ENCODE measurements at regions not wholly inside any gene's neighbourhood (a gene's known extent, or its start where the extent isn't known, plus 50 kb on each side); places are given as distances from the start of the nearest gene placed in this dataset.

- TF ChIP-seq E2F6 (IDR thresholded peaks at IDR 0.05) = peak; percentile 57
- TF ChIP-seq TBP (IDR thresholded peaks at IDR 0.05; ENCODE audit: low read depth, low read length) = no peak
- no peak for TF ChIP-seq SRF (IDR thresholded peaks at IDR 0.05; ENCODE audit: low read depth, low read length)
- TF ChIP-seq ASH2L (IDR thresholded peaks at IDR 0.05; ENCODE audit: low read length) = no peak
- 0 out of 2 replicates have a peak, but pooled peaks have one; percentile 59 for TF ChIP-seq TCF12 (IDR thresholded peaks at IDR 0.05; ENCODE audit: low read depth, low read length)
- peak in 1 of 2 experiments; percentile 15; a peak in 1 of 4 replicates for TF ChIP-seq RAD21 (IDR thresholded peaks at IDR 0.05 in 1 of 2, conservative IDR thresholded peaks at IDR 0.05 in 1 of 2; ENCODE audit: low read depth in 2 of 2, low read length in 2 of 2)
- TF ChIP-seq SIN3A (conservative IDR thresholded peaks at IDR 0.05 in 1 of 2, IDR thresholded peaks at IDR 0.05 in 1 of 2; ENCODE audit: low read depth in 1 of 2, low read length in 2 of 2) = peak in 1 of 2 experiments; percentile 24; a peak in 2 of 4 replicates
- peak; percentile 53; the same call in 1 of the 2 replicates for TF ChIP-seq YY1 (IDR thresholded peaks at IDR 0.05; ENCODE audit: low read depth, low read length)
- no peak for TF ChIP-seq RNF2 (IDR thresholded peaks at IDR 0.05; ENCODE audit: borderline replicate concordance, low read depth, low read length, missing control alignments, poor library complexity, severe bottlenecking)
- no peak for TF ChIP-seq CTBP2 (IDR thresholded peaks at IDR 0.05; ENCODE audit: borderline replicate concordance, insufficient read depth, insufficient read length, low read length)
- TF ChIP-seq RXRA (IDR thresholded peaks at IDR 0.05; ENCODE audit: insufficient read depth, low read depth, low read length) = 0 out of 2 replicates have a peak, but pooled peaks have one; percentile 74
- TF ChIP-seq KDM4A (IDR thresholded peaks at IDR 0.05; ENCODE audit: low read depth, low read length, severe bottlenecking) = no peak
- TF ChIP-seq BCL11A (IDR thresholded peaks at IDR 0.05; ENCODE audit: low read depth in 2 of 2, low read length in 2 of 2) = no peak
- no peak for TF ChIP-seq SIX5 (IDR thresholded peaks at IDR 0.05; ENCODE audit: low read depth, low read length)
- TF ChIP-seq RBBP5 (IDR thresholded peaks at IDR 0.05; ENCODE audit: borderline replicate concordance, low read depth, low read length) = peak; percentile 89; the same call in 1 of the 2 replicates
- no peak for TF ChIP-seq FOSL1 (IDR thresholded peaks at IDR 0.05; ENCODE audit: insufficient read depth, low read depth, low read length)
- no peak for TF ChIP-seq CTCF (IDR thresholded peaks at IDR 0.05; ENCODE audit: control extremely low read depth in 1 of 3, insufficient read depth in 1 of 3, low read depth in 1 of 3, low read length in 3 of 3)
- peak; percentile 80 for TF ChIP-seq SP1 (IDR thresholded peaks at IDR 0.05; ENCODE audit: low read depth, low read length)
- no peak for TF ChIP-seq BRCA1 (IDR thresholded peaks at IDR 0.05; ENCODE audit: low read depth, low read length)
Measured at GRCh38 chr9:129495620-129496472, 125.1 kb downstream of the C9orf50 start (continued).
